ENCODE measurements at regions not wholly inside any gene's neighbourhood (a gene's known extent, or its start where the extent isn't known, plus 50 kb on each side); places are given as distances from the start of the nearest gene placed in this dataset.

DNA sequence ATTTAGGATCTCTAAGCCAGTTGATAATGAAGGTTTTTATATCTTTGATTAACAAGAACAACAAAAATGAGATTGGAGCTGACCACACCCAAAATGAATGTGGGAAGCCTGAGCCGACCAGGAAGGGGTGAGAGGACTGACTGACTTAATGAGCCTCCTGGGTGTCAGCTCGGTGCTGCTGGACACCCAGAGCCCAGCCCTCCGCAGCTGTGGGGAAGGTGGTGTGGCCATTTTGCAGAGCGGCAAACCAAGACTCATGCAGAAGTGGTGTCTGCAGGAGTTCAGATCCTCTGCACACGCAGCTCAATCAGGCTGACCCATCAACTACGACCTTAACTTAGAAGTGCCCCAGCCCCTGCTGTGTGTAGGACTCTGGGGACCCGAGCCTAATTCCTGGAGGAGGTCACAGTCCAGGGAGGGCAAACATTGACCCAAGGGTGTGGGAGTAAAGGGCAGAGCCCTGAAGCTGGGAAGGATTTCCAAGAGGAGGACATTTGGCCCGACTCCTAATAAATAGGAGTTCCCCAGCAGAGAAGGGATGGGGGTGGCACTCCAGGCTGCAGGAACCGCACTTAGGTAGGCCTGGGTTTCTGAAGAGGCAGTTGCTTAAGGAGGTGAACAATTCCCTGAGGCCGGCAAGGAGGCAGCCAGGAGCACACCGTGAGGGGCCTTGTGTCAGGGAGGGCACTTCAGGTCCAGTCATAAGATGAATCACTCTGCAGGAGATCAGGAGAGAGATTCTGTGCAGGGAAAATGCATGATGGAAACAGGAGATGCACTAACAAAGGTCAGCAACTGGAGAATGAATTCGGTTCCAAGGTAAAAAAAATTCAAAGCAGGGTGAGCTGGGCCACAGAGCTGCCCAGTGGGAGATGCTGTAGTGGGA is 197.1 kb upstream of the TPM1 start:
- no peak for DNase-seq (ENCODE audit: low spot score)

- DNase-seq (ENCODE audit: low spot score): no peak
Measured at GRCh38 chr15:62846131-62846804, 196.3 kb upstream of the TPM1 start.

DNA sequence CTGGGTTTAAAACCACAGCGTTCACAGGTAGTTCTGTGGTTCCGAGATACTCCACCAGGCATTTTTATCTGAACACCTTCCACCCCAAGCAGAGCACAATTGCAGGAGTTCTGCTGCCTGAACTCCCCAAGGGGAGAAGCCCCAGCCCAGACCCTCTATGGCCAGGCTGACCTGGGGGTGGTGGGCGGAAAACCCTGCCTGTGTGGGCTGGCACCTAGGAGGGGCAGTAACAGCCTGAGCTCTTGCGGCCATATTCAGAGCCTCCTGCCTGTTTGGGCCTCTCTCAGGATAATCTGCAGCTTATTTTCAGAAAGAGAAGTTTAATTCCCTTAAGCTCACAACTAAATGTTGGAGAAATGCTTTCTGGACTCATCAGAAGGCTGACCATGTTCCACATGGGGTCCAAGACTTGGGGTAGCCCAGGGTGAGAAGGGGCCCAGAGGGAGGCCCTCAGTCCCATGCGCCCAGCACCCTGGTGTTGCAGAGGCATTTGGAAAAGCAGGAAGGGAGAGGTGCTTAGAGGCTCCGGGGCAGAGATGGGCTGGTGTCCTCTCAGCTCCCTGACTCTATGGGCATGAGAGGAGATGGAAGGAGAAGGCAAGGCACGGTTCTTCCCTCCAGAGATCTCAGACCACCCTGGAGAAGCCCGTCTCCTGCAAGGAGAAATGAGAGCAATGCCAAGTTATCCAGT is 195.6 kb upstream of the TPM1 start:
- DNase-seq (ENCODE audit: low spot score): no peak

DNA sequence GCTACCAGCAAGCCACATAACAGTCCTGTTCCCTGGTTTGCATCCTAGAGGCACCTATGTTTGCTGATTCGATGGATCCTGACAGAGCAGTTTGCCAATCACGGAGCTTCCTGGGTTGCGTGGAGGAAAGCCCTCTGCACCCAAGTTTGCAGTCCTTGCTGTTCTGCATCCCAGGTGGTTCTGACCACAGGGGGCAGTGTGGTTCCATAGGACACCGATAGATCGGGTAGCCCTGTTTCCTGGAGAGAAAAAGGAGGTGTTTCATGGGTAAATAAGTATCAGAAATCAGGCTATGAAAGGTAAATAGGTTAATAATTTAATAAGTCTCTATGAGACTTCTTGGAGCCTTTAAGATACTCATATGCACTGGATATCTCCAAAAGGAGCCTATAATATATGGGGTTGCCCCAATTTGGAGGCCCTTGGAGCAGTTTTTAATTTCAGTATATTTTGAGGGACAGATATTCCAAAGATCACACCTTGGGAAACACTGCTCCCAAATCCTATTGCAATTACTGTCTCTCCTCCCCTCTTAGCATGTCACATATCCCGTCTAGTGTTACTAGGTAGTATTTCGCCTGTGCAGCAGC is 194.6 kb upstream of the TPM1 start:
- DNase-seq (ENCODE audit: low spot score): no peak

GRCh38 chr15:62848632-62849050 is 193.9 kb upstream of the TPM1 start:
- DNase-seq (ENCODE audit: low spot score): no peak

GRCh38 chr15:62849316-62850106 is 193.0 kb upstream of the TPM1 start:
- no peak for DNase-seq (ENCODE audit: low spot score)

GRCh38 chr15:62850318-62850717 is 192.2 kb upstream of the TPM1 start:
- no peak for DNase-seq (ENCODE audit: low spot score)

GRCh38 chr15:62850791-62851291 is 191.7 kb upstream of the TPM1 start:
- no peak for DNase-seq (ENCODE audit: low spot score)

- no peak for DNase-seq (ENCODE audit: low spot score)
Measured at GRCh38 chr15:62853114-62853840, 189.3 kb upstream of the TPM1 start.

DNA sequence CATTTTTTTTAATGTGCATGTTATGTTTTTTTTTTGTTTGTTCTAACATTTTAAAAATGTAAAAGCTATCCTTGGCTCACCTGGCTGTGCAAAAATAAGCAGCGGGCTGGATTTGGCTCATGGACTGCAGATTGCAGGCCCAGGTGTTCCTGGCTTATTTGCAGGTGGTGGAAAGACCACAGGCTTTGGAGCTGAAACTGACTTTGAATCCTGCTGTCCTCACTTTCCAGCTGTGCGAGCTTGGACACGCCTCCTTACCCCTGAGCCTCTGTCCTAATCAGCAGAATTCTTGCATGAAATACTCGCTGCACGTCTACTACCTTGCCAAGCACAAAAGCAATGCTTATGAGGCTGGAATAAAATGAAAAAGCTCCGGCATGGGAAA is 188.7 kb upstream of the TPM1 start:
- DNase-seq (ENCODE audit: low spot score): no peak

GRCh38 chr15:62854420-62855084 is 188.0 kb upstream of the TPM1 start:
- DNase-seq (ENCODE audit: low spot score): no peak

DNA sequence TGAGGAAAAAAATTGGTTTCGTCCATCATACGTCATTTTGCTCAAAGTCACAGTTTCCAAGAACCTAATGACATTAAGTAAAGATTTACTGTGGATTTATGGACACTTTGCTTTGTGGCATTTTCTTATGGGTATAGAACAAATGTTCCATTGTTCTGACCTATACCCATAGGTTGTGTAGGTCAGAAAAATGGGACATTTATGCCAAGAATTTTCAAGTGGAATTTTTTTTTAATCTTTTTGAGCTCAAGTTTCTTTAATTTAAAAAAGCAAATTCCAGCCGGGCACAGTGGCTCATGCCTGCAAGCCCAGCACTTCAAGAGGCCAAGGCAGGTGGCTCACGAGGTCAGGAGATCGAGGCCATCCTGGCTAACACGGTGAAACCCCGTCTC is 187.5 kb upstream of the TPM1 start:
- no peak for DNase-seq (ENCODE audit: low spot score)

- DNase-seq (ENCODE audit: low spot score): no peak
Measured at GRCh38 chr15:62856466-62857246, 185.9 kb upstream of the TPM1 start.

DNA sequence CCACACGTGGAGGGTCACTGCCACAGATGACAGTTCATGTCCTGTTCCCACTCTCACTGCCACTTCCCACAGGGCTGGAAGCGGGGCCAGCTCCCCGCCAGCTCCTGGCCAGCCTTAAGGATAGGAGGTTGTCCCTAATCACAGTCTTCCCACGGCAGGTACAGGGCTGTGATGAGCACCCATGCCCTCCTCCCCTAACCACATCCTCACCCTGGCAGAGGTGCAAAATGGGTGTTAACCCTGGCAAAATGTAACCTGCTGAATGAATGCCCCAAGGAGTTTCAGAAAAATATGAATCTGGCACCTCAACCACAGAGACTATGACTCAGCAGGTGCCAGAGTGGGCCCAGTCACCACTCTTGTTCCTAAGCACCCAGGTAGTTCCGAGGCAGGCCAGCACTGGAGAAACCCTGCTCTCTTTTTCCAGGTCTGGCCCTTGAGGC is 185.1 kb upstream of the TPM1 start:
- no peak for DNase-seq (ENCODE audit: low spot score)

GRCh38 chr15:62858343-62858742 is 184.2 kb upstream of the TPM1 start:
- DNase-seq (ENCODE audit: low spot score): no peak

DNA sequence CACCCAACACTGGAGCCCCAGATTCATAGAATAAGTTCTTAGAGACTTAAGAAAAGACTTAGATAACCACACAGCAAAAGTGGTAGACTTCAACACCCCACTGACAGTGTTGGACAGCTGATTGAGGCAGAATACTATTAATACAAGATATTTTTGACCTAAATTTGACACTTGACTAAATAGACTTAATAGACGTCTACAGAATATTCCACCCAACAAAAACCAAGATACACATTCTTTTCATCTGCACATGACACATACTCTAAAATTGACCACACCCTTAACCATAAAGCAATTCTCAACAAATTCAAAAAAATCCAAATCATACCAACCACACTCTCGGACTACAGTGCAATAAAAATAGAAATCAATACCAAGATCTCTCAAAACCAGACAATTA is 179.8 kb upstream of the TPM1 start:
- DNase-seq (ENCODE audit: low spot score): no peak

DNA sequence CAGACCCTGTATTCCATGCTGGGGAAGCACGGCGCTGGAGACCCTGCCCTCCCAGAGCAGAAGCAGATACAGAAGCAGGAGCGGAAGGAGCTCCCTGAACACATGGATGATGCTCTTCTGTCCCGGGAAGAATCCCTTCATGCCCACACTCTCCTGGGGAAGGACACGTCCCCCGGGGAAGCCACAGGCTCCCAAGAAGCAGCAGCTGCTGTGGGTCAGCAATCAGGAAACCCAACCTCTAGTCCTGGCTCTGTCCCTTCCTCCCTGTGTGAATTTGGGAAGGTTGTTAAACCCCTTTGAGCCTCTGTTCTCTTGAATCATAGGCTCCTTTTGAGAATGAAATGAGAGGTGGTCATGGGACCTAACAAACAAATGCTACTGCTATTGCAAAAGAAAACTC is 176.2 kb upstream of the TPM1 start:
- no peak for DNase-seq (ENCODE audit: low spot score)

DNA sequence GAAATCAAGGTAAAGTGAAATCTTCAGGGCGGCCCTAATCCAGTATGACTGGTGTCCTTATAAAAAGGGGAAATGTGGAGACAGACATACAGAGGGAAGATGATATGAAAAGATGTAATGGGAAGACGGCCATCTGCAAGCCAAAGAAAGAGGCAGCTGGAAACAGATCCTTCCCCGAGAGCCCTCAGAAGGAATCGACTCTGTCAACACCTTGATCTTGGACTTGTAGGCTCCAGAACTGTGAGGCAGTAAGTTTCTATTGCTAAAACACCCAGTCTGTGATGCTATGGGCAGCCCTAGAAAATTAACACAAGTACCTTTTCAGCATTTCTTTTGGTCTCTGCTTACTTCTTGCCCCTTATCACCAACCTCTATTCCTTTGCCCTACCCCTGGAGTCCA is 174.7 kb upstream of the TPM1 start:
- DNase-seq (ENCODE audit: low spot score): no peak

- no peak for DNase-seq (ENCODE audit: low spot score)
Measured at GRCh38 chr15:62868507-62868906, 174.0 kb upstream of the TPM1 start.
